ENCODE measurements at regions not wholly inside any gene's neighbourhood (a gene's known extent, or its start where the extent isn't known, plus 50 kb on each side); places are given as distances from the start of the nearest gene placed in this dataset.

DNA sequence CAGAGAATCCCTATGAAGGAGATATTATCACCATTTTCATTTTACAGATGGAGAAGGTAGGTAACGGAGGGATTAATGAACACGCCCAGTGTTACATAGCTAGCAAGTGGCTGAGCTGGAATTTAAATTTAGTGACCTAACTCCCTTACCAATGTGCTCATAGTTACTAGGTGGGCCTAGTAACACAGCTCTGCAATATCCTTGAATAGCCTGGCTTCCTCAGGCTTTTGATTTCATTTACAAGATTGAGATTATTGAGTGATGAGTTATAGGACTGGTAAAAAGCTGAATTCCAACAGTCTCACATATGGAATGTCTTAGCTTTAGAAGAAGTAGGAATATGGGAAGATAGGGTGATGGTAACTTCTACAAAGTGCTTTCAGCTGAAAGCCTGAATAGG is 336.3 kb upstream of the KIF2A start:
- peak; percentile 38 for DNase-seq

GRCh38 chr5:61970218-61970617 is 335.8 kb upstream of the KIF2A start:
- no peak for DNase-seq

DNA sequence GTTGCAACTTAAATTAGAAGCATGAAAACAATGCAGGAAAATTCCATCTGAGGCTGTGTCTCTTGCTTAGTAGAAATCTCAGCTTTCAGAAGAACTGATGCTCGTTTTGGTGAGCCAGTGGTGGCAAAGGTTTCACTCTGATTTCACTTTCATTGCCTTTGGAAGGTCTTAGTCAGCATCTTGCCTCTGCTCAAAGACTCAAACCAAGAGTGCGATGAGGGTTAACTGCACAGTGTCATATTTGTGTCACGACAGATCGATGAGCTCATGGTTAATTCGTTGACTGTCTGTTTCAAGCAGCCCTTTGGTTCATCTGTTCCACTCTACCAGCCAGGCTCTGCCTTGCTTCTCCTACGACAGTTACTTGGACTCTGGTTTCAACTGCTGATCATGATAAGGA is 331.3 kb upstream of the KIF2A start:
- no peak for DNase-seq

DNA sequence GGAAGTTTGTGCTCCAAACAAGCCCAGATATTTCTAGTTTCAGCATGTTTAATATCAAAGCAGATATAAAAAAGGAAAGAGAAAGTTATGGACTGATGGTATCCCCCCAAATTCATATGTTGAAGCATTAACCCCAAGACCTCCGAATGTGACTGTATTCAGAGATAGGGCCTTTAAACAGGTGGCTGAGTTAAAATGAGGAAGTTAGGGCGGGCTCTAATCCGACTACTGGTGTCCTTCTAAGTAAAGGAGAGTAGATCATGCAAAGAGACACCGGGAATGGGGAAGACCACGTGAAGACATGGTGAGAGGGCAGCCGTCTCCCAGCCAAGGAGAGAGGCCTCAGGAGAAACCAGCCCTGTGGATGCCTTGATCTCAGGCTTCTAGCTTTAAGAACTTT is 324.1 kb upstream of the KIF2A start:
- DNase-seq = no peak

DNA sequence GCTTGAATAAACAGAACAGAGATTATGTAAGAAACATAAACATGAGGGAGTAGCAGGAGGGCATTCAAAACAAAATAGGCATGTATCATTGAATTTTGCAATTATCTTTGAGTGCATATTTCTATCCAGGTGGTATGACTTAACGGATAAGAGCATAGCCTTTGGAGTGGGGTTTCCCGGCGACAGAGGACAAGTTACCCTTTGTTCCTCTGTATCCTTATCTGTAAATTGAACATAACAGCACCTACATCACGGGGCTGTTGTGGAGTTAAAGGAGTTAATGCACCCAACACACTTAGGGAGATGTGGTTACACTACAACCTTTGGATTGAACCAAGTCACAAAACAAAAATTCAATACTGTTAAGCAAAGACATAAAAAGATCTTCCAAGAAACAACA is 314.6 kb upstream of the KIF2A start:
- DNase-seq = no peak

GRCh38 chr5:61991866-61992265 is 314.1 kb upstream of the KIF2A start:
- DNase-seq = peak; percentile 3

GRCh38 chr5:61993295-61993927 is 312.6 kb upstream of the KIF2A start:
- DNase-seq = peak; percentile 6

GRCh38 chr5:61994171-61994570 is 311.8 kb upstream of the KIF2A start:
- no peak for DNase-seq

DNA sequence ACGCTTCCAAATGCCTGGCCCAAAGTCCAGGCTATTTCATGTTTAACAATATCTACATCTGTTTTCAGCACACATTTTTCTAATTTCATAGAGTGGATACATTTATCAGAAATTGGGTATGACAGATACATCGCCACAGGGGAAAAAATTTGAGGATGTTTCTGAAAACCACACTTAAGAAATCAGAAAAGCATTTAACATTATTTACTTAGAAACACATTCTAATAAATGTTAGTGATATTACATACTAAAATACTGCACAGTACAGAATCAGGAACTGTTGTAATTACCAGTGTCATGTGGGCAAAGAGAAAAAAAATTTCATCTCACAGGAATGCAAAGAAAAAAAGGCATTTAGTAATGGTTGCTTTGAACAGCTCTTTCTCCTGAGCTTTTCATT is 310.5 kb upstream of the KIF2A start:
- no peak for DNase-seq

DNA sequence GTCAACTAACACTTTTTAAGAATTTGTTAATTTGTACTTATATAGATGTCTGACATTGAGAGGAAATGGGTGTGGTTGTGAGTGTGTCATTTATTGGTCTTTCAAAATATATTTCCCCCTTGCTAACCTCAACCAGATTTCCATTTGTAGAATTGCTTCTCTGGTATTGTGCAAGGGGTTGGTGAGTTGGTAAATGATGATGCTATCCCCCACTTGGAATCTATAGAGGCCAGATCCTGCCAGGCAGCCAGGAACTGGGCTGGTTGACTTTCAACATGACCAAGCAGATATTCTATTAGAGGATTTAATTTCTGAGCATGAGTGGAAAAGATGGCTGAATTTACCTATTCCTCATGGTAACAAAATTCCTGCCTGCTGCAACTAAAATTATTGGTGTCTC is 306.6 kb upstream of the KIF2A start:
- no peak for DNase-seq

DNA sequence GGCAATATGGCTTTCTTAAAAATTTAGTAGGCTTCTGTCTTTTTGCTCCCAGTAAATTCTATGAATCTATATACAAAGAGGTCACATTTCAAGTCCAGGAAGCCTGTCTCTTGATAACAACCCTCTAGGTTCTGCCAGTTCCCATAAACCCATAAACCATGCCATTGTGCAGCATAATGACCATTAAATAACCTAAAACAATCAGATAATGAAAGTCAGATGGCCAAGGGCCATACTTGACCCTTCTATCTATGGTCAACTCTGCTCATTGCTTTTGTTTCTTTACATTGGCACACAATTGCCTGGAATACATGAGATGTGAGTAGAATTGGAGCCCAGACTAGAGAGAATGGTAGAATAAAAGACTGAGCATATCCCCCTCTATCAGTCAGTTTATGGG is 305.4 kb upstream of the KIF2A start:
- DNase-seq = no peak

DNA sequence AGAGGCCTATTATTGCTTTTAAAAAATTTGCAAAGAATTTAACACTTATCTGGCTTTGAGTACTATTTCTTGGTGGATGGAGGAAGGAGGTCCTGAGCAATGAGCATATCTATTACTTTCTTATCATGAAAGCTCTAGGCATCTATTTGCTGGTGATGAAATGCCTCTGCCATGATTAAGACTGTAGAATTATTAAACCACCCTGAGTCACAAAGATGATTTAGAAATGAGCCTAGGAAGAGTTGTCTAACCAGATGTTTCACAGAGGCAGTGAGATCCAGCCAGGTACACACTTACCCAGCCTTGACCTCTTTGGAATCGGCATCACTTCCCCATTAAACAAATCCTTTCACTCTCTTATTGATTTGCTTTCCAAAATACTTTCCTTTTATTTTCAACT is 304.4 kb upstream of the KIF2A start:
- DNase-seq = no peak

- DNase-seq = no peak
Observed at GRCh38 chr5:62002436-62002835, 303.6 kb upstream of the KIF2A start.

DNA sequence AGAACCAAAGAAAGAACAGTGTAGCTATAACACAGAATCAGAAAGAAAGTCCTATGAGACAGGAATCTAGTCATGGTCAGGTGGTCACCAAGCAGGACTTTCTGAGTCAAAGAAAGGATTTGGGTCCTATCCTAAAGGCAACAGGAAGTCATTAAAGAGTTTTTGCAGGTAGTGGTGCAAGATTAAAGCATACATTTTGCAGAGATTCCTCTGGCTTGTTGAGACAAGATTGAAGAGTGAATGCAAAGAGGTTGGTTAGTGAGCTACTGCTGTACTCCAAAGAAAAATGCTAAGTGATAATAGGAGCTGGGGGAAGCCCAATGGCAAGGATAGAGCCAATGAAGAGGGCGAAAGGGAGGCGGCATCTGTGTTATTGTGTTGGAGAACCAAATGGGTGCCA is 300.5 kb upstream of the KIF2A start:
- no peak for DNase-seq

DNA sequence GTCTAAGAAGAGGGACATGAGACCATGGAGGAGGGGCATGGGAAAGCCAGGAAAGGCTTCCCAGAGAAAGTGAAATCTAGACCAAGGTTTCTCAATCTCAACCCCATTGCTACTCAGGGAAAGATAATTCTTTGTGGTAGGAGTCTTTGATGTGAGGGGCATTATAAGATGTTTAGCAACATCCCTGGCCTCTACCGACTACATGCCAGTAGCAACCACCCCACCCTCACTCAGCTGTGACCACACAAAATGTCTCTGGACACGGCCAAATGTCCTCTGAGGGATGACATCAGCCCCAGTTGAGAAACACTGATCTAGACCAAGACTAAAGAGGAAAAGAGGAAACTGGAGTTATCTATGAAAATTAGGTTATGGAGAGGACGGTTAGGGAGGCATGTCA is 298.5 kb upstream of the KIF2A start:
- DNase-seq = no peak

DNA sequence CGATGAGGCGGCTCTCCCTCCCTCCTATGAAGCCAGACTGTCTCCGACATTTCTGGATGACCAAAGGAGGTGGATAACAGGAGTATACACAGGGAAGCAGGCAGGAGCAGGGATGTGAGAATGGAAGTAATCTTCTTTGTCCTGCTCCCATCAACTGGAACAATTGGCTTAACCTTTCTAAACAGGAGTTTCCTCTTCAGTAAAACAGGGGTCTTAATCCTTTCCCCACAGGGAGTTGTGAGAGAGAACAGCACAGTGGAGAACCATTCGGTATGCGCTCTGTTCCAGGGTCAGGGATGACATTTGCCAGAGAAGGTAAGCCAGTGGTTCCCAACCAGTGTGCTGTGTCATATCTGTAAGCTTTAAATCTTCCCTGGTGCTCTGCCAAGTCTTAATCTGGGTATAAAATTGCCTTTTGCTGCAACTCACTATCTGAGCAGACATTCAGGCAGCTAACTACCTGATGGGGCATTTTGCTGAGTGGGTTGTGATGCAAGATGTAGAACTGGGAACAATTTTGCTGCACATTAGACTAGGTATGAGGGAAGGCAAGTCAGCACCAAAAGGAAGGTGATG is 294.8 kb upstream of the KIF2A start:
- DNase-seq = no peak

DNA sequence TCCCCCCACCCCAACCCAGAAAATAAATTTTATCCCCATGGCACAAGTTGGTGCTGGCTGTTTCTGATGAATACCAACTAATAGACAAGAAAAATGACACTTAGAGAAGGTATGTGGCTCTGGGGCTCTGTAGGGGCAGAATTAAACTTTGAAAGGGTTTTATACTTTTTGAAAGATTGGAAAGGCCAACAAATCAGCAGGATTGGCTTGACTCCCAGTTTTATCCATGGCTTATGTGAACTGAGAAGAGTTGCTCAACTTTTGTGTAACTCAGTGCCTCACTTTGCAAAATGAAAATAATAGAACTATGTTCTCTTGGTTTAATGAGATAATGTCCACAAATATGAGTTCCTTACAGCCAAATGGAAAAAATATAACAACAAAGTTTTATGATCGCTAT is 288.9 kb upstream of the KIF2A start:
- no peak for DNase-seq

DNA sequence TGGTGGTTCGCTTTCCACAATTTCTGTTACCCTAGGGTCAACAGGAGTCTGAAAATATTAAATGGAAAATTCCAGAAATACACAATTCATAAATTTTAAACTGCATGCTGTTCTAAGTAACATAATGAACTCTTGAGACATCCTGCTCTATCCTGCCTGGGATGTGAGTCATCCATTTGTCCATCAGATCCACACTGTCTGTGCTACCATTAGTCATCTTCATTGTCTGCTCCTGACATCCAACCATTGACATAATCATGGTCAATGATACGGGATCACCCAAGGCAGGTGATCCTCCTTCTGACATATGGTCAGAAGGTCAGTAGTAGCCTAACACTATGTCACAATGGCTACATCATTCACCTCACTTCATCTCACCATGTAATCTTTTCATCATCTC is 276.7 kb upstream of the KIF2A start:
- DNase-seq = peak; percentile 23

DNA sequence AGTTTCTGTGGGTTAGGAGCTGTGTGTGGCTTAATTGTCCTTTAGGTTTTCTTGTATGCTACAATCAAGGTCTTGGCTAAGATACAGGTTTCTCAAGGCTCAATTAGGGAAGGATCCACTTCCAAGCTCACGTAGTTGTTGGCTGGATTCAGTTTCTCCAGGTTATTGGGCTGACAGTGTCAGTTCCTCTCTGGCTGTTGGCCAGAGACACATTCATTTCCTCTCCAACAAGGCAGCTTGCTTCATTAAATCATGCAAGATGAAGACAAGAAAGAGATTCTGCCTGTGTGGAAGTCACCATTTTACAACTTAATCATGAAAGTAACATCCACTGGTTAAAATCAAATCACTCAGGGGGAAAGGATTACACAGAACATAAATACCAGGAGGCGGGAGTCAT is 275.7 kb upstream of the KIF2A start:
- no peak for DNase-seq

DNA sequence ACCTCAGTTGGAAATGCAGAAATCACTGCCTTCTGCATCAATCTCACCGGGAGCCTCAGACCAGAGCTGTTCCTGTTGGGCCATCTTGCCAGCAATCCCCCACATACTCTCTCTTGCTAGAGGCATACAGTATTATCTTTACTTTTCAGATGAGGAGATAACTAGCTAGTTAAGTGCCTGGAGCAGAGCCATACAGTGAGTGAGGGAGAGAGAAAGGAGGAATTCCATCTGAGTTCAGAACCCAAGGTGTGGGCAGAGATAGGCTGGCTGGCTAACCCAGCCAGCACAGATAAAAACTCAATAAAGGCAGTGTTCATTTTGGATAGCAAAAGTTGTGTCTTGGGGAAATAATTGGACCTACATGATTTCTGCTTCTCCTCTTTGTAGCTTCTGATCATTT is 268.0 kb upstream of the KIF2A start:
- no peak for DNase-seq

DNA sequence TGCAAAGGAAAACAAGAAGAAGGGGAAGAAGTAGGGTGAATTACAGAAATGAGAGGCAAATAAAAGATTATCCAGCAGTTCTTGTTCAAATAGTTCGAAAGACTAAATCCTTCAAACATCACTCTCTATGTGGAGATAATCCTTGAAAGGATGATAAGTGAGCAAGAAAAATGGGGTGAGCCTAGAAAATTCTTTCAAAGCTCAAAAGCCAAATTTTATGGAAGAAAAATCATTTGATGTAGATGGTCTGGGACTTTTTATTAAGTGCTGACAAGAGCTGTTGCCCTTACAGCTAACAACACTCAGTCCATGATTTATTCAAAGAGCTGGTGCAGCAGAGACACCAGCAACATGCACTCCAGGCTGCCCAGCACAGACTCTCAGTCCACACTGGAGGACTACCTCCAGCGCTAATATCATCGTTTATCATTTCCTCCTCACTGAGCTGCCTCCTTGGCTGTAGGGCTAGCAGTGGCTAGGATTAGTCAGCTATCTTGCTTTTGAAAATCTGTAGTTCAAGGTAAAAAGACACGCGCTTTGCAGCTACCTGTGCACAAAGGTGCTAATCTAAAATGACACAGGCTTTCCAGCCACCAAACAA is 264.8 kb upstream of the KIF2A start:
- no peak for DNase-seq

GRCh38 chr5:62042007-62042406 is 264.0 kb upstream of the KIF2A start:
- DNase-seq = no peak

DNA sequence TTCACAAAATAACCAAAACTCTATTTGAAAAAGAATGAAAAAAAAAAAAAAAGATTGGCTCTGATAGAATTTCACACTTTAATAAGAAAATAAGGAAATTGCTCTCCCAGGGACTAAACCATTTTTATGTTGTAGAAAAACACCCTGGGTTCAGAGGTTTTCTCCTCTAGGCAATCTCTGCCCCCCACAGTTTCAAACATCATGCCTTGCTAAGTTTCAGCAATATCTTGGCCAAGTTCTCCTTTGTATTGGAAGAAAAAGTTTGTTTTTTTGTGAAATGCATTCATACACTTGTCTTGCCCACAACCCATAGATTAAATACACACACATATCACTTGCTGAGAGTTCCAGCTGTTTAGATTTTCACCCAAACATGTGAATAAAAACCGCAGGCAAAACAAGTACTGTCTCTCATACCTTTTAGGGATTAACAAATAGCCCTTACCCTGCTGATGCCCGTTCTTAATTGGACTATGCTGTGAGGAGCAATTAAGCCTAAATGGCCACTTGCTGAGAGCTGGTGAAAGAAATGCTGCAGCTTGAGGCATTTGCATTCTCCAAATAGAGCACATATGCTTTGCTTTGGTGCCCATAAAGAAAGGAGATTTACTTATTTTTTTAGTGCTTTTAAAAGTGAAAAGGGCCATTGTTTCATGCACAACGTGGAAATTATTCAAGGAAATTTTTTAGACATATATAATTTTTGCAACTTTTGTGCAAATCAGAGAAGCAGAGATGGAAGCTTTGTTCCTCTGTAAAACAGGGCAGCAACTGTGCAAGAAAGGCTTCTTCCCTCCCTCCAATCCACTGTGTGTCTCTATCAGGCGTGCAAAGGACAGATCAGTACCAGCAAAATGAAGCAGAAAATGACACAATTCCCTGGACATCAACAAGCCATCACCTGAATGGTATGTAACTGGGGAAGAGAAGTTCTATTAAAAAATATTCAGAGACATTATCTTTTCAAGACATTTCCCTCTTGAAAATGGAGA is 262.4 kb upstream of the KIF2A start:
- no peak for DNase-seq

GRCh38 chr5:62044989-62045388 is 261.0 kb upstream of the KIF2A start:
- no peak for DNase-seq
